ENCODE measurements at regions not wholly inside any gene's neighbourhood (a gene's known extent, or its start where the extent isn't known, plus 50 kb on each side); places are given as distances from the start of the nearest gene placed in this dataset.

GRCh38 chr5:107306594-107306993 lies 364.1 kb downstream of the EFNA5 start:
- H3K4me1 ChIP-seq = no peaks in the 10 kb centered on the region
- no peak for DNase-seq
- TF ChIP-seq EP300 (IDR thresholded peaks at IDR 0.05) (no peak), CTCF (IDR thresholded peaks at IDR 0.05) (no peak), POLR2A (IDR thresholded peaks at IDR 0.05) (no peak), POLR2AphosphoS5 (IDR thresholded peaks at IDR 0.05) (no peak)
- H3K36me3 ChIP-seq = no peaks in the 10 kb centered on the region
- H3K27me3 ChIP-seq = no peaks in the 10 kb centered on the region
- no peak overlapping the region for H3K4me3 ChIP-seq
- H3K9me3 ChIP-seq = no peaks in the 10 kb centered on the region
- H3K27ac ChIP-seq = no peak overlapping the region
- intact Hi-C loops (cut with DNase I; ENCODE audit: low total_unique reads) = no loop called here
- 78 to 91% (median 86%) methylated on average over 3 of the region's 3 CpGs for WGBS, 5 donors

- H3K27me3 ChIP-seq = no peaks in the 10 kb centered on the region
- TF ChIP-seq POLR2A (IDR thresholded peaks at IDR 0.05) (no peak), CTCF (IDR thresholded peaks at IDR 0.05) (no peak), POLR2AphosphoS5 (IDR thresholded peaks at IDR 0.05) (no peak), EP300 (IDR thresholded peaks at IDR 0.05) (no peak)
- 82 to 92% (median 88%) methylated on average over 3 of the region's 3 CpGs for WGBS, 5 donors
- H3K36me3 ChIP-seq = no peaks in the 10 kb centered on the region
- intact Hi-C loops (cut with DNase I; ENCODE audit: low total_unique reads) = no loop called here
- H3K9me3 ChIP-seq = no peaks in the 10 kb centered on the region
- H3K27ac ChIP-seq = no peak overlapping the region
- no peak for DNase-seq
- no peak overlapping the region for H3K4me3 ChIP-seq
- no peaks in the 10 kb centered on the region for H3K4me1 ChIP-seq
These were observed 364.7 kb downstream of the EFNA5 start for GRCh38 chr5:107306002-107306401.

- intact Hi-C loops (cut with DNase I; ENCODE audit: low total_unique reads) = no loop called here
- TF ChIP-seq EP300 (IDR thresholded peaks at IDR 0.05) (no peak), POLR2AphosphoS5 (IDR thresholded peaks at IDR 0.05) (no peak), CTCF (IDR thresholded peaks at IDR 0.05) (no peak), POLR2A (IDR thresholded peaks at IDR 0.05) (no peak)
- no peak for DNase-seq
These were observed 366.1 kb downstream of the EFNA5 start for GRCh38 chr5:107304684-107305083.

GRCh38 chr5:107303171-107303968 lies 367.4 kb downstream of the EFNA5 start:
- H3K9me3 ChIP-seq = no peaks in the 10 kb centered on the region
- H3K4me3 ChIP-seq = no peak overlapping the region
- intact Hi-C loops (cut with DNase I; ENCODE audit: low total_unique reads) = no loop called here
- no peak for DNase-seq
- no peak overlapping the region for H3K27ac ChIP-seq
- TF ChIP-seq POLR2A (IDR thresholded peaks at IDR 0.05) (no peak), POLR2AphosphoS5 (IDR thresholded peaks at IDR 0.05) (no peak), EP300 (IDR thresholded peaks at IDR 0.05) (no peak), CTCF (IDR thresholded peaks at IDR 0.05) (no peak)
- no peaks in the 10 kb centered on the region for H3K27me3 ChIP-seq
- 91 to 100% (median 94%) methylated on average over 1 of the region's 1 CpG for WGBS, 5 donors
- H3K36me3 ChIP-seq = no peaks in the 10 kb centered on the region
- H3K4me1 ChIP-seq = no peaks in the 10 kb centered on the region

More at GRCh38 chr5:107304684-107305083, 366.1 kb downstream of the EFNA5 start:
- Histone ChIP-seq H3K9me3 (no peaks in the 10 kb centered on the region), H3K27me3 (no peaks in the 10 kb centered on the region), H3K4me3 (no peak overlapping the region), H3K4me1 (no peaks in the 10 kb centered on the region), H3K27ac (no peak overlapping the region), H3K36me3 (no peaks in the 10 kb centered on the region)

Measured in stomach (tissue), 8 donors.